Kidney capillary endothelial cell (primary cell): ENCODE measurements at regions not wholly inside any gene's neighbourhood (a gene's known extent, or its start where the extent isn't known, plus 50 kb on each side); places are given as distances from the start of the nearest gene placed in this dataset.

Experiments
- DNase-seq: peaks from one replicate; pipeline ENCODE4 v3.0.0-alpha.2; 2018; ENCODE audit warnings: low spot score

DNA sequence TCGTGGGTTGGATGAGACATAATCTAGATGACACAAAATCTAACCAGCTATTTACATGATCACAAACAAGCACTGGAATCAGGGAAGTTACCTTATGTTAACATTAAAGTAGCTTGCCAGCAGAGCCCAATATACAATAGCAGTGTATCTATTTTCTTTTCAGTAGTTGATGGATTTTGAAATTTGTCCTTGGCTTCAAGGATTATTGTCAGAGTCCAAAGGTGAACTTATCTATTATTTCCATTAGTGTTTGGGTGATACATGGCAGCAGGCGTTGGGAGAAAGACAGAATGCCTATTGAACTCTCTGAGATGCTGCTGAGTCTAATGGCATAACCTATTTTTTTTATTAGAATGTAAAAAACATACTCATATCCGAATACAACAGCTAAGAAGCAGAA is 223.2 kb upstream of the ACTBL2 start:
- DNase-seq = no peak

GRCh38 chr5:57703721-57704120 is 221.1 kb upstream of the ACTBL2 start:
- DNase-seq = no peak

DNA sequence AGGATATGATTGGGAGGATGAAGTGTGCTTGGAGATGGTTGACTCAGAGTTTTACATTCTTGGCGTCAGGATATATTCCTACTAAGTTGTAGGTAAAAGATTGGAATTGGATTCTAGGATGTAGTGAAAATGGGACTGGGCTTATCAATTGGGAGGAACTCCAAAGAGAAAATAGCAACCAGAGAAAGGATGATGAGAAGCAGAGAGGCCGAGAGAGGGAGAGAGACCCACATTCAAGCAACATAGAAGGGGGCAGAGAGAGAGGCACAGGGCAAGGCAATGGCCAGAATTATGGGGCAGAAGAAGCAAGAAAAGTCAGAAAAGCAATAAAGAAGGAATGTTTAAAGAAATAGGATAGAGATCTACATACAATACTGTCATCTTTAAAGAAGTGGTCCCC is 217.9 kb upstream of the ACTBL2 start:
- DNase-seq = no peak

- DNase-seq = no peak
Measured at GRCh38 chr5:57700072-57700471, 217.5 kb upstream of the ACTBL2 start.

DNA sequence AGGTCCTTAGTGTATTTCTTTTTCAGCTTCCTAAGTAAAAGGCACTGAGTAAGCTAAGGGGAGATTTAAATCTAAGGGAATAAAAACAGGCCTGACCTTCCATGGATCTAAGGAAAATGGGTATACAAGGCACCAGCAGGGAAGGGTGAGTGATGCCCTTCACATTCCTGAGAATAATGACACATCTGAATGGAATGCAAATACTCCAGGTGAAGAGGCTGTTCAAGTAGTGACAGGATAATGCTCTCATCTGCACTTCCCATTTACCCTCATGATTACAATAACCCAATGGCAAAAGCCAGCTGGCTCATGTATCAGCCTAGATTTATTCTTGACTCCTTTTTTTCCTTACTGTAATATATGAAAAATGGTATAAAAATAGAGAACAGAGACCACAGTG is 216.2 kb upstream of the ACTBL2 start:
- DNase-seq = peak; percentile 96

DNA sequence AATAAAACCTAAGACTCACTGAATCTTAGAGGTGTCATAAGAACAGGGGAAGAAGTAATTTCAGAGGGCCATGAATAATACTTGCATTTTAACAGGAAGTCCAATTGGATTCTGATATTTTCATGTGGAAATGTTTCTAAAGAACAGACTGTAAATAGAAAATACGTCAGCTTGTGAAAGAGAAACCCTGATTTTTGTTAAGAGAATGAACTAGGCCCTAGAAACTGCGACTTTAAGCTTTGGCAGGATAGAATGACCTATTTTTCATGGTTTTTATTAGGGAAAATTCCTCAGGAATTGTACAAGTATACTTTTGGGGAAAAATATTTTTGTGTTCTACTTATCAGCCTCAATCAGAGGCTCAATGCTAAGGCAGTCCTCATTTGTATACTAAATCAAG is 215.5 kb upstream of the ACTBL2 start:
- no peak for DNase-seq

GRCh38 chr5:57696825-57697570 is 214.4 kb upstream of the ACTBL2 start:
- DNase-seq = no peak

DNA sequence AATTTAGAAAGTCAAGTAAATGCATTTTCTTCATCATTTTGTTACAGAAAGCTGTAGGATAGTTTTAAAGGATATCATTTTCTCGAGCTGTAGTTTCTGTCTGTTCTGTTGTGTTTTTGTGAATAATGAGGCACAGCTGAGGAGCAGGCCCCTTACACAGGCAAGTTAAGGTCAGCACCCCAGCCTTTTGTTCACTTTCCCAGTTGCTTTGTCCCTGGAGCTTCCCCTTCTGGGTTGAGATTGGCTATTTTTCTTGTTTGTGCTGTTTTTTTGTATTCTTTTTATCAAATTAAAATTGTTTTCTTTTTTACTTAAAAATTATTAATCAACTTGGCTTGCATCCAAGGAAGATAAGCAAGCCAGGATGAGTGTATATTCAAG is 213.8 kb upstream of the ACTBL2 start:
- no peak for DNase-seq

DNA sequence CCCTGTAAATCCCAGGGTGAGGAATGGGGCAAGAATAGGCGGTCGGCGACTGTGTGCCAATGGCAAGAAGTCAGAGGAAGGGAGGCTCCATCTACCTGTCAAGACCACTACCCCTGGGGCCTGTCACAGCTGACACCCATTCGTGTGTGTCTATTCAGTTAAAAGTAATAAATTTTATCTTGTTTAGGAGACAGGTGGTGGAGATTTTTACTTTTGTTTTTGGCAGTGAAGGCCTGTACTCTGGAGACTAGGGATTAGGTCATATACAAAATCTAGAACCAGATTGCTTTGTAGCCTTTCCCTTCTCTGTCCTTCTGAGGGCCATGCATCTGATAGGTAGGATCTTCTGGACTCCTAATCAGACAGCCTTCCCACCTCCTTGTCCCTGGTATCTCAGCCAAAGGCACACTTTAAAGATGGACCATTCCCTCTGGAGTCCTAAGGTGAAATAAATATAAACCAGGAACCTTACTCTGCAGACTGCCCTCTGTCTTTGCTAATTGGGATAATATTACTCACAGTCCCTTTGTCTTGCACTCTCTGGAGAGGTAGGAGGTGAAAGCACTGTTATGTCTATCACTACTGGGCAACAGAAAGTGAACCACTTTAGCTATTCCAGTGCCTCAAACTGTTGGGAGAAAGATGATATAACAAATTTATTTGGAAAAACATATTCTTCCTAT is 213.2 kb upstream of the ACTBL2 start:
- no peak for DNase-seq

- DNase-seq = no peak
Measured at GRCh38 chr5:57695179-57695578, 212.6 kb upstream of the ACTBL2 start.

- no peak for DNase-seq
Measured at GRCh38 chr5:57693488-57694305, 211.1 kb upstream of the ACTBL2 start.

- peak; percentile 93 for DNase-seq
Measured at GRCh38 chr5:57692582-57693487, 210.2 kb upstream of the ACTBL2 start.

- DNase-seq = no peak
Measured at GRCh38 chr5:57690724-57691123, 208.1 kb upstream of the ACTBL2 start.

DNA sequence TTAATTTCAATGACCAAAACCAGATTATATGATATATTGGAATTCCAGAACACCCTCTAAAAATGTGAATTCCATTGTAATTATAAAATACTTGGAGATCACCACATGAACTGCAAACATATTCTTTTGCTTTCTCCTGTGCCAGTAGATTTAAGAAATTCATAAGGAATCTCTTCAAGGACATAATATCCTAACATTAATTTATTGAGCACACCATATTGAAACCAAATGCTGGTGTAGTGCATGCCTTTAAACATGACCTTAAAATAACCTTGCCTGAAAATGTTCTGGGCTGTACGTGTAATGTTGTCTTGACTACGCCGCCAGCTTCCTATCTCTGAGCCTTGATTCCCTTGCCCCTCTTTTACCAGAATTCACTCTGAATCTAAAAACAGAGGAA is 205.0 kb upstream of the ACTBL2 start:
- DNase-seq = no peak

DNA sequence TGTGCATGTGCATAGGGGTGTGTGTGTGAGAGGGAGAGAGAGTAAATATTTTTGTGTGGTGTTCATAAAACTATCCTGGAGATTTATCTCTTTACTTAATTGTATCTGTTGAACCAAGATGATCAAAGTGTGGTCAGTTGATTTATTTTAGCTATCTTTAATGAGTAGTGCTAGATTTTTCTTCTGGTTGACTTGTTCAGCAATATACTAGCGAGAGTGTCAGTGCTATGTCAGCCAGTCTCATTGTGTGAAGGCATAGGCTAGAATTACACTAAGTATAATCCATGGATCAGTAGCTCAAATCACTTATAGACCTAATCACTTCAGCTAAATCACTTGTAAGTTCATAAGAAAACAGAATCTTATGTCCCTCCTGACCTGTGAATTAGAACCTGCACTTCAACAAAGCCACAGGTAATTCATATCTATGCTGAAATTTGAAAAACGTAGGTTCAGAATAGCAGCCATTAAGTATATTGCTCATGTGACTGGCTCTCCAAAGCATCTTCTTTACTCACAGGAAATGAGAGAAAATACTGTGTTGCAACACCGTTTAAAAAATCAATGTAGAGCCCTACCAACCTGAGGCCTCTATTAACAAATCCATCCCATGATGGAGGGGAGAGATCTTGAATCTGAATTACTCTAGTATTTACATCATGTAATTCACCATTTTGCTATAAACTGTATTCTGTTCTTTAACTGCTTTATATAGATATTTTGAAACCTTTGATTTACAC is 203.1 kb upstream of the ACTBL2 start:
- DNase-seq = no peak

GRCh38 chr5:57684299-57684702 is 201.7 kb upstream of the ACTBL2 start:
- DNase-seq = no peak

DNA sequence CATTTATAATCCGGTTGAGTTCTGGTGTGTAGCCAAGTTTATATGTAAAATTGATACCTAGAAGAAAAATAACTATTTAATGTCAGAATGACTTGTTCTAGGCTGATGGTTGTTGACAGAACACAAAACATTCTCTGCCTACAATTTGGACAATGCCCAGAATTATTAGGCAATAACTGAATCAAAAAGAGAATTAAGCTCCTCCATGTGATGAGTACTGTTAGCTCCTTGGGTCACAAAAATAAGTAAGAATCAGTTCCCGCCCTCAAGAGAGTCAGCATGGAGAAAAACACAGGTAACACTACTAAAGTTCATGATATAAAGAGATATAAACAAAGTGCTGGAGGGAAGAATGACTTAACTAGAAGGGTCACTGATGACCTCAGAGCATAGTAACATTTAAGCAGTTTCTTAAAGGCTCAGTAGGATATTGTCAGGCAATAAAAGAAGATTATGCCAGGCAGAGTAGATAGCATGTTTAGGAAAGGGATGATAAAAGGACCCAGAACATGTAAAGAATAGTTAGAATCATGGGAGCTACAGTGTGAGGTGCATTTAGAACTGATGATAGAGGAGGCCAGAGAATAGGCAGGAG is 200.5 kb upstream of the ACTBL2 start:
- DNase-seq = no peak

DNA sequence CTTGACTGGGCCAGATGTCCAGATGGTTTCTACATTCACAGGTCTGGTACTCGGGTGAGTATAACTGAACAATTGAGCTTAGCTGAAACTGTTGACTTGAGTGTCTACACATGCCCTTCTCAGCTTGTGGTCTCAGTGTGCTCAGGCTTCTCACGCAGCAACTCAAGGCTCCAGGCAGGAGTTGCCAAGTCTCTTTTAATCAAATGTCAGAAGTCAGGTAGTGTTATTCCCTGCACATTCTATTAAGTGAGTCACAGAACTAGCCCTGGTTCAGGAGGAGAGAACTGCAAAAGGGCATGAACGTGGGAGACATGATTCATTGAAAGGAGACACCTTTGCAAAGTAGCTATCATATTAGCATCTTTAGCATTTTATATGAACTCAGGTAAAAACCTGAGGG is 199.3 kb upstream of the ACTBL2 start:
- no peak for DNase-seq

DNA sequence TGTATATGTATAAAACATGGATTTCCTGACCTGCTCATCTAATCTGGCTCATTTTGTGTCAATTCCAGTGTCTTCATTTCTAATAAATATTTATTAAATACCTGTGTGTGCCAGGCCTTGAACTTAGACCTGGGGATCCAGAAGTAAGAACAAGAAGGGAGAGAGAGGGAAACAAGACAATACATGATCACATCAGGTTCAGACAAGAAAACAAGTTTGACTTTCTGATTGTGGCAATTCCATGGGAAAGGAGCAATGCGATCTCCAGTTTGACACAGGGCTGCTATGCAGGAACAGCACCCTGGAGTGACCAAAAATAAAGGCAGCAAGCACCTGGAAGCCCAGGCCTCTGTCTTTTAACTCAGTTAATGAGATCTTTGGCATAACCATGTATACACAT is 198.1 kb upstream of the ACTBL2 start:
- no peak for DNase-seq

DNA sequence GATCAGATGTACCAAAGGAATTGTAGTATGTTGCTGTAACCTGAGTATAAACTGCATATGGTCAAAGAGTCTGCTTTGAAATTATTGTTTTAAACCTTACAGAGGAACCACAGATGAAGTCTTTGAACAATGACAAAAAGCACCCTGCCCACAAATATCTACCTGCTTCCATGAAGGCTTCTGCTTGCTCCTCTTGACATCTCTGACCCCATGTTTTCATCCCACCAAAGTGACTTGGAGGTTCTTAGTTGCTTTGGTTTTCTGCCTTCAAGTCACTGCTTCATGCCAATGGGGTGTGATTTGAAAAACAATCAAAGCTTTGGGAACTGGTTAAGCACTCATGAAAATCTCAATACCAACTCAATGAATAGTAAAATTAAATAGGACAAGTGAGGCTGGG is 194.6 kb upstream of the ACTBL2 start:
- no peak for DNase-seq
